GM18909 (cell line): ENCODE measurements at regions not wholly inside any gene's neighbourhood (a gene's known extent, or its start where the extent isn't known, plus 50 kb on each side); places are given as distances from the start of the nearest gene placed in this dataset.

Experiments used
- ATAC-seq: cut with Tn5 transposase; IDR thresholded peaks from one replicate; pipeline ENCODE4 v1.9.1; 2021; ENCODE audit warnings: mild to moderate bottlenecking; ENCODE audit not compliant: unreplicated experiment, poor library complexity

DNA sequence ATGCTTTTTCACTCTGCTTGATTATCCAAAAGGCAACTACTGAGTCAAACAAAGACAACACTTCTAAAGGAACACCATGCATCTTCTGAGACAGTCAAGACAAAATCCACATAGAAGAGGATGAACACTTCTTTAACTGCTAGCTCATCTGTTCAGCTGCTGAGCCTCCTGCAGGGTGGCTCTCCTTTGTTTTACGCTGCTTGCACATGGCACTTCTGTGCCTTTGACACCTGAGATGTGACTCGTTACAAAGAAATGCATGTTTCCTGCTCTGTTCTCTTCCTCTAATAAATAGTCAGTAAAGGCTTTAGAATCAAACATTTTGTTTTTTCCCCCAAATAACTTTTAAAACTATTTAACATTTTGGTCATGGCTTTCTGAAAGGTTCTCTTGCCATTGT, 1129.4 kb downstream of the TDRD15 start:
- no peak for ATAC-seq

DNA sequence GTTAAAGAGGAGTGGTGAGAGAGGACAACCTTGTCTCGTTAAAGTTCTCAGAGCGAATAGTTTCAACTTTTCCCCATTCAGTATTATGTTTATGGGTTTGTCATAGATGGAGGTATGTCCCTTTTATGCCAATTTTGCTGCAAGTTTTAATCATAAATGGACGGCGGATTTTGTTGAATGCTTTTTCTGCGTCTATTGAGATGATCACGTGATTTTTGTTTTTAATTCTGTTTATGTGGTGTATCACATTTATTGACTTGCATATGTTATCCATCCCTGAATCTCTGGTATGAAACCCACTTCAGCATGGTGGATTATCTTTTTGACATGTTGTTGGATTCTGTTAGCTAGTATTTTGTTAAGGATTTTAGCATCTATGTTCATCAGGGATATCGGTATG, 1123.8 kb upstream of the KLHL29 start:
- no peak for ATAC-seq

DNA sequence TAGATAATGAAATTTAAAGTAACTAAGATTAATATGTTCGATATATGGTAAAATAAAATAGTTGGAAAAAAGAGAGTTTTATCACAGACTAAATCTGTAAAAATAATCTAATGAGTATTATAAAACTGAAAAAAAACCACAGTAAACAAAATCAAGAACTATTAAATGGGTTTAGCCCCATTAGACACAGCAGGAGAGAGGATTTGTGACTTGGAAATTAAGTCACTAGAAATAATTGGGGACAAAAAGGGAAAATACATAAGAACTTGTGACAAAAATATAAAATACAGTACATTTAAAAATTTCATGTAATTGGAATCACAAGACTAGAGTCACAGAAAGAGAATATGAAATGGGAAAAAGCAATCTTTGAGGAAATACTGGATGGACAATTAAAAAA, 1114.6 kb upstream of the KLHL29 start:
- no peak for ATAC-seq

DNA sequence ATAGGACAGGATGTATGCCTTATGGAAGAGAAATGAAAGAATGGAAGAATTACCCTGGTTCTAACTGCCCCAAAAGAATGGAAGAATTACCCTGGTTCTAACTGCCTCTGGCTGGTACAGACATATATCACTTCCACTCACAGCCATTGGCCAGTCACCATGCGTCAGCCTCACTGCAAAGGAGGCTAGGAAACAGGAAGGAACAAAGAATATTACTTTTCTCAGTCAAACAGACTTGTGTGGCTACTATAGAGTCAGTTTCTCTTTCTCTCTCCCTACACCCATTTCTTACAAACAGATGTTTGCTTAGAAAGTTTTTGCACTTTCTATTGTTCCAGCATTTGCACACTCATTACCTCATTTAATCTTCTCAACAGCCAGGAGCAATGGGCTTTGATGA, 1111.1 kb upstream of the KLHL29 start:
- no peak for ATAC-seq

DNA sequence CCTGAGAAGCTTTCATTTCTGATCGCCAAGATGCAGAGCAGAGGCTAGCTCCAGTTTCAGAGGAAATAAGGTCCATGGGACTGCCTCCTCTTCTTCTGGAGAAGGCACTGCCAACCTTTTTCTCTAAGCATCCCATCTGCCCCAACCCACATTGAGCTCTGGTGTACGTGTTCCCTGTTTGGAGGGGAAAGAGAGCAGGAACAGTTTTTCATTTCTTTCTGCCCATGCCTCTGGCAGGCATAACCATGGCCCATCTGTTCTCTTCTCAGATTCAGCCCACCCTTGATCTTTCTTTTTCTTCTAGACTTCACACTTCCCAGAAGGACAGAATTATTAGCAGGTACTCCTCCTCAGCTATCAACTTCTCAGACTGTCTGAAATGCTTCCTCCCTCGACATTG, 1110.3 kb upstream of the KLHL29 start:
- no peak for ATAC-seq

DNA sequence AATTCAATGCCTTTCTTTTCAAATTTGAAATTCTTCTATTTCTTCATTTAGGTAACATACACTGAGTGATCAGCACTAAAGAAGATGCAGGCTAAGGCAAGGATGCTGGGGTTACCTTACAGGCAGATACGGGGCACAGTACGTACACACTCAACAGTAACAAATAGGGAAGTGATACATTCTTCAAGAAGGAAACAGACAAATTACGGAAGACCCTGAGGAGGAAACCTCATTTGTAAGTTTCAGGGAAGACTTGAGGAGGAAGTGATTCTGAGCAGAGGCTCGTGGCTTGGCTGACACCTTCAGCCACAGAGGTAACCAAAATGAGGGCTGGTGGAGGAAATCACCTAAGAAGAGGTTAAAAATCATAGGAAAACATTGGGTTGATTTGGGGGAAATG, 1108.3 kb upstream of the KLHL29 start:
- no peak for ATAC-seq

DNA sequence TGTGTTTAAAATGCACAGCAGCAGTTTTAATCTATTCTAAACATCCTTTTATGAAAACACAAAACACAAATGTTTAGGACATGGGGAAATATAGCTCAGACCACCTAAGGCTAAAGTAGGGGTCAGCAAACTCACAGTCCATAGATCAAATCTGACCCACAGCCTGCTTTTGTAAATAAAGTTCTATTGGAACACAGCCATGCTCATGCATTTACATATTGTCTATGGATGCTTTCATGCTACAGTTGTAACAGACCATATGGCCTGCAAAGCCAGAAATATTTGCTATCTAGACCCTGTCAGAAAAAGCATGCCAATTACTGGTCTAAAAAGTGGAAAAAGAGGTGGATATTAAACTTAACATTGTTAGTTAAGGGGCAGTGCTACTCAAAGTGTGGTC, 1105.4 kb upstream of the KLHL29 start:
- no peak for ATAC-seq

DNA sequence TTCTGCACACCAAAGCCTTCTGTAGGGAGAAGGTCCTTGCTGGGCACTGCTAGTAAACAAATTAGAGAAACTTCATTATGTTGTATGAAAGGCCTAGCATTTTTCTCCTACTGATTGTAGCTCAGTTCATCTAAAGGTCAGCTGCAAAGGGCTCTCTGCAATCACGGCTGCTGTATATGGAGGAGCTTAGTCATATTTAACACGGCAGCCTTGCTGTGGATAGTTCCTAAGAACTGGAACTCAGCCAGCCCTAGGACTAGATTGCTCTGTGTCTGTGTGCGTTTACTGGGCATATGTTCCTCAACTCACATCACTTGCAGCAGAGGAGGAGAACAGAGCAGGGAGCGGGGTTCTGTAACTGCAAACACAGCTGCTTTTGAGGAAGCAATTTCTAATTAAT, 1103.9 kb upstream of the KLHL29 start:
- no peak for ATAC-seq

DNA sequence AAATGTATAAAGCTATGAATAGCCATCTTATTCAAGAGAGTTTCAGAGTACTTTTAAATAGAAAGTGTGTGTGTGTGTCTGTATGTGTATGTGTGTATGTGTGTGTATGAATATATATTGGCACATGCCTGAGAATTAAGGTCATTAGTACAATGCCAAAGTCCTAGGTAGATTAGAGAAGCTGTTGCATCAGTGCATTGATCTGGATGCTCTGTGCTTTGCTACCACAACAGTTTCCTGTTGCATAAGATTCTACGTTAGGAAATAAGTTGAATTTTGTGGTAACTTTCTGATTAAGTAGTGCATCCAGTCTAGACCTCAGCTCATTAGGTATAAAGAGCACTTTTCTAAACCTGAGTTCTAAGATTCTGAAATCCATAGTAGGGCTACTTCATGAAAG, 1102.8 kb upstream of the KLHL29 start:
- ATAC-seq, result no peak

DNA sequence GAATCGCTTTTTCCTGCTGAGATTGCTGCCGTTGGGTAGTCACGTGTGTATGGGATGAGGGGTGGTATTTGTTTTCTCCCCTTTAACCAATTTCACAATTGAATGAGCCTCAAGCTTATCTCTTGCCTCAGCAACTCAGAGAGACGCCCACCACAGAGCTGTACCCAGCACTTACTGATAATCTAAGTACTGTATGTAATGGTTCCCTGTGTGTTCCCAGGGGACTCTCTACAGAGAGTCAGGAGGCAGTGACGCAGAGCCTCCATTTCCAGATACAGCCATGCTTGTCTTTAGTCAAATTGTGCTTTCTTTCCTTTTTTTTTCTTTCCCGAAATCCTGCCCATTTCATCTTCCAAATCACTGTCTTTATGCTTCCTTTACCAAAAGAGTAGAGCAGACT, 1102.1 kb upstream of the KLHL29 start:
- ATAC-seq, result no peak

DNA sequence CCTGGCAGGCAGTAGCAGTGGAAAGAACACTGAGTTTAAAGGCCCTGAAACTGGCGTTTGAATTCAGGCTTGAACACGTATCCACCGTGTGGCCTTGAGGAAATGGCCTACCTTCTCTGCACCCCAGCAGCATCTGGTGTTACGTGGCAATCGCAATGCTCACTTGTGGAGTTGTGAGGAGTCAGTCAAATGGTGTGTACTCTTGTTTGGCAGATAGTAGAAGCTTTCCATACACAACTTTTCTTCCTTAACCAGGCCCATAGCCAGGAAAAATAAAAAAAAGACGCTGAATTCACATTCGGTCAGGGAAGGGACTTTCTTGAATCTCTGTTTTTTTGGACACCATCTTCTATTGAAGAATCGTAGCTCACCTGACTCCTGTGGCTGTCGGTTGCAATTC, 1101.5 kb upstream of the KLHL29 start:
- ATAC-seq, result no peak

DNA sequence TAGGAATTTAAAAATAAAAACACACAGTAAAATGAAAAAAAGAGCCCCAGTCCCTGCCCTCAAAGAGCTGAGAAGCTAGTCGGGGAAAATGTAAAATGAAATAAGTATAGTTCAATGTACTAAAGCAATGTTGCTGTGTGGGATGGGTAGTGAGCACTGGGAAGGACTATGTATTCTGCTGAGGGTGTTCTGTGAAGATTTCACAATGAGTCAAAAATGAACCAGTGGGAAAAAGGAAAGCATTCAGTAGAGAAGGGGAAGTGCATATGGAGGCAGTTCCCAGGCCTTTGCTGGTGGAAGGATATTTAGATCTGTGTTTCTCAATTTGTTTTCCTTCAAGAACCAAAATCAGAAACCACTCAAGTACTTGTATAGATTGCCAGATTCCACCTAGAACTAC, 1094.7 kb upstream of the KLHL29 start:
- ATAC-seq, result no peak

DNA sequence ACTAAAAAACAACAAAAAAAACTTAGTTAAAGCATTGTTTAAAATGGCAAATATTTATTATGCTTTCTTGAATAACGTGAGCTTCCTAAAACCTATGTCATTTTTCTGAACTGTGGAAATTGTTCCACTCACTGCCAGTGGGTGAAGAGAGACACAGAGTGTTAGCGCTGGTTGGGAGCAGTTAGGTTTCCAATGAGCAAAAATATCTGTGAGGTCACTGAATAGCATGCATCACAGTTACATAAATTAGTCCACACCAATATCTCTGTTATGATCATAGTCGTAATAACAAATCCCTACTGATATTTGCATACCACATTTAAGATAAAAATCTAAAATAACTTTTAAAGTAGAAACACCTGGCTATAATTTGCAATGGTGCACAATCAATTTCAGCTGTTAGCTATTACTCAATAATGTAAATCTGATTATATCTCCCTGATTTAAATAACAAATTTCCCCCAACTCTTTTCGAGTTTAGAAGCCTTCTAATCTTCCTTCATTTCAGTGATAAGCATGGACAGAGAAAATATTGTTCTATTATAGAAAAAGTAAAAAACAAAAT, 1094.0 kb upstream of the KLHL29 start:
- ATAC-seq, result no peak

DNA sequence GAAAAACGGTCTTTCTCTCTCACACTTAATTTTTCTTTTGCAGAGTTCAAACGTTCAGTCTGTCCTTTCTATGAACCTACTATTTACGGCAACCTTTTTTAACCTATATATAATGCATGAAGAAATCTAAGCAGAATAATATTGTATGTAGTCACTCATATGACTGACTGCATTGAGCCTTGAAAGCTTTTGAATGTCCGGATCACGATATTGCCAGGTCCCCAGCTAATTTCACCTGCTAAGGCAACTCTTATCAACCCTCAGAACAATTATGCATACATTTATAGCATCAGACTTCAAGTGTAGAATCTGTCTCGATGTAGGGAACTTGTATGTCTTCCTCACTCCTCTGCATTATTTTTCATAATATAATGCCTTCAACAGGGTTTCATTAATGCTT, 1083.8 kb upstream of the KLHL29 start:
- ATAC-seq, result no peak

DNA sequence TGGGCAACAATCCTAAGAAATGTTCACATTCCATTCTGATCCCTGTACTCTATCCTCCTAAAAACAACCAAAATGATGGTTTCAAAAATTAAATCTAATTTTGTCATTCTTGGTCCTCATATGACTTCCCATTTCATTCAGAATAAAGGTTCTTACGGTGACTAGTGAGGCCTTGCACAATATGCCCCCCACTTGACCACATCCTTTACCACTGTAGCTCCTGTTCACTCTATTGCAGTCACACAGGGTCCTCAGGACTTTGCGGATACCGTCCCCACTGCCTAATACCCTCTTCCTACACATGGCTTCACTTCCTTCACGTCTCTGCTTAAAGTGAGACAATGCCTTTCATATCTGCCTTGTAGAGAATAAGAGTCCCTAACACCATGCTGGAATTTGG, 1058.7 kb upstream of the KLHL29 start:
- ATAC-seq, result no peak

DNA sequence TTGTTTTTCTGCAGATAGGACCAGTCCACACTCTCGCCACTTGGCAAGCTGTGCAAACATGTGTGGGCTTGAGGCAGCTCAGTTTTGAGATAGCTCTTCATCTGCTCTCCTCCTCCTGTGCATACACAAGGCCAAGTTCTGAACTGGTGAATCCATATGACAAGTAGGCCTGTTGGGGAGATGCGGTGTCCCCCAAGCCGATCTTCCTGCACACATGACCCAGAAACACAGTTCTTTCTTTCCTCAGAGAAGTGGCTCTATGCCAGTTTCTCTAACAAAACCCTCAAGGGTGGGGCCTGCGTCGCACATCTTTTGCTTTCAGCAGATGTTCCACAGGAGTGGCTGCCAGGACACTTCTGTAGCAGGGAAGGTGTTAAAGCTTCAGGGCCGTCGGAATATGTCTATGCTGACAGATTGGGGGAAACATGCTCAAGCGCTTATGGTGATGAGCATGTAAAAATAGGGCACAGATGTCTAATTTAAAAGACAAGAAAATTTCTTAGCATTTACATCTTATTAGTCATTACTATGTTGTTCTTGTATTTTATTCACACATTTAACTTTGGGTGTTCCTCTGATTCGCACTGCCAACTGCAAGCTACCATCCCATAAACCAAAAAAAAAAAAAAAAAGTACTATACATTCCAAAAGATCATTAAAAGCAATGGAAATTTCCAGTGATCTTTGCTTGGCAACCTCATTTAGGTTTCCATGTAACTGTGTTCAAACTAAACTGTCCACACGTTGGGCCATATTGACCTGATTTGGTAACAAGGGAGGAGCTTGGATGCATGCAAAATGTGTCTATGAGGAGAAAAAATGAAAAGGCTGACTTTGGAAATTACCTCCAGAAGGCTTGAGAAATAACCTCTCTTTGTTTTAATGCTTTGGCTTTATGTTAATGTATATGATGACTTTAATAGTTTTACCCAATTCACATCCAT, 1055.5 kb upstream of the KLHL29 start:
- no peak for ATAC-seq

DNA sequence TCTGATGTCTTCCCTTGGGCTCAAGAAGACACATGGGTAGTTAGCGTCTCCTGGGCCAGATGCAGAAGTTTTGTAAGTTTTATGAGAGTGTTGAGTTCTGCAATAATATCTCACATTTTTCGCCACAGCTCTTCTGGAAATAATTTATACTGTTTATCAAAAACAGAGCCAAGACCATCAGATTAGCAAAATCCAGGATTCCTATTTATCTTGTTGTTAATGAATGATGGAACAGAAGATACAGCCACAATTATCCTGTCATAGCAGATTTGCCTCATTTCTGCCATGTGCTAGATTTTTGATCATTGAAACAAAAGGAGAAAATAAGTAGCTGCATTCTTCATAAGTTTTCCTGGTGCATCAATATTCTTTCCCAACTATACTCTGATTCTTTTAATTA, 1048.6 kb upstream of the KLHL29 start:
- ATAC-seq, result no peak

DNA sequence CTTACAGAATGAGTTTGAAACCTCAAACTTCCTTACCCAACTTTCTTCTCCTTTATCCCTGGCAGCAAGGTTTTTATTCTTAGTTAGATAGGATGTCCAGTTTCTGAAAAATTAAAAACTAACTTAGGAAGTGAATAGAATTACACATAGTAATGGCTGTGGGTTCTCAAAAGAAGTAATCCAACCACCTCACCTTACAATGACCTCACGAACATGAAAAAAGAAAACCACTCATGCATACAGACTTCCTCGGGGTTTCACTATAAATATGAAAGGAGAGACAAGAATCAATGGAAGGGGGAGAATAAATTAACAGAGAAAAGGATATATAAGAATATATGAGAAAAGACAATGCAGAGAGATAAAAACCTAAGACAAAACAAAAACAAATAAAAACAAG, 1044.3 kb upstream of the KLHL29 start:
- no peak for ATAC-seq

DNA sequence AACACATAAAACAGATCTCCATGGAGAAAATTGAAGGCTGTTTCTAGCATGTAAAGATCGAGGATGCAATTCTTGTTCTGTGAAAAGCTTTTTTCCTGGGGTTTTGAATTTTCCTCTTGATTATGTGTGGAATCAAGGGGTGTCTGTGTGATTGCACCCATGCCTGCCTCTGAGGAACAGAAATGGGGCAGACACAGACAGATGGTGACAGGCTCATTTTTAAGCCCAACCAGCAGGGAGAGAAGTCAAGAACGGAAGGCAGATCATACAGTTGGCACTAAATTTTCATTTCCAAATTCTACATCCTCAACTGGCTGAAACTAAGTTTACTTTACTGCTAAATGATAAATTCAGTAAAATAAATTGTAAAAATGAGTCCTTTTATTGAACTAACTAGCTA, 1037.7 kb upstream of the KLHL29 start:
- no peak for ATAC-seq

DNA sequence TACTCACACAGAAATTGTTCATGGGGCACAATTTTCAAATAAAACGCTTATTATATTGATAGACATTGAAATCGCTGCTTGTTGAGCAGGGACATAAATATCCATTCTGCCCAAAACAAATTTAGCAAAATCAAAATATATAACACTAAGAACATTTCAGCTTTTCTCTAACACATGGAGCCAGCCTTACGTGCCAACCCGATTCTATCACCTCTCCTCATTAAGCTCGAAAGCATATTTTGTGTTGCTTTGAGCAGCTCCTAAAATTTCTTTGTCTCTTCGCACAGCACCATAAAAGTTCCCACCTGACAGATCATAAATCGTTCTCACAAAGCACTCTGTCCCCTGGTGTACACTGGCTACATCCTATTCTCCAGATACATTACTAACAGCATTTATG, 1034.4 kb upstream of the KLHL29 start:
- no peak for ATAC-seq

DNA sequence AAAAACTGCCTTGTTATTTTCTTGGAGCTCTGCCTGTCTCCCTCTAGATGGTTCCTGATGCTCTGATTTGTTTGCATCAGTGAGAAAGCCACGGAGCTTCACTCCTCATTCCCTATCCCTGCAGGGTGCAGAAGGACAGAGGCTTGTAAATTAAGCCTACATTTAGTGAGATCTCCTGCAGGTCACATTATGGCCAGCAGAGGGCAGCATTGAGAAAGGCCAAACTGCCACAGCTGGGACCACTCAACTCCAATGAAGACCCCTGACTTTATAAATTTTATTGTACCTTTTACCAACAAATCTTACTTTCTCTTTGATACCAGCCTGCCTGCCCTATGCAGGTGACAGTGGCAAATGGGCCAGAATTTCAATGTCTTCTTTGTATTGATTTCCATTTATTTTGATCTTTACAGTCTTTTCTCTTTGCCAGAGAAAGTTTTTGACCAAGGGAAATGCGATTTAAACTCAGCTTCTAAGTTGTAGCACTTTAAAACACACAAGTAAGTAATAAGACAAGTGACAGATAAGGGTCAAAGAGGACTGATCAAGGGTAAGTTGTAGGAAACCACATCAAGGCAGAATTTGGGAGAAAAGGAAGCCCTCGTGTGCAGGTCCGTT, 1029.1 kb upstream of the KLHL29 start:
- peak; percentile 80 for ATAC-seq
